ENCODE measurements at regions not wholly inside any gene's neighbourhood (a gene's known extent, or its start where the extent isn't known, plus 50 kb on each side); places are given as distances from the start of the nearest gene placed in this dataset.

GRCh38 chr2:183964565-183964964, 633.8 kb upstream of the ZNF804A start:
- in situ Hi-C loops (cut with MboI): no loop called here
- WGBS (ENCODE audit: insufficient coverage, low coverage, missing lambda C conversion rate): 0% methylated on average over 1 of the region's 1 CpG
- TF ChIP-seq HNRNPL (IDR thresholded peaks at IDR 0.05; ENCODE audit: low read depth, low read length) (no peak), NFIC (IDR thresholded peaks at IDR 0.05) (no peak), TCF15 (CRISPR knock-in tag; IDR thresholded peaks at IDR 0.05) (no peak), SIN3A (IDR thresholded peaks at IDR 0.05; ENCODE audit: borderline replicate concordance in 2 of 2, control insufficient read depth in 1 of 2, low read depth in 2 of 2, low read length in 2 of 2) (no peak), PRPF4 (IDR thresholded peaks at IDR 0.05; ENCODE audit: insufficient read depth, low read depth, low read length, poor library complexity, severe bottlenecking) (no peak), KDM1A (IDR thresholded peaks at IDR 0.05) (no peak), MAZ (CRISPR knock-in tag; conservative IDR thresholded peaks at IDR 0.05 in 1 of 2, IDR thresholded peaks at IDR 0.05 in 1 of 2) (no peak), ZNF277 (CRISPR knock-in tag; IDR thresholded peaks at IDR 0.05; ENCODE audit: borderline replicate concordance) (no peak), SMARCB1 (IDR thresholded peaks at IDR 0.05; ENCODE audit: insufficient read length, low read depth) (no peak), BCLAF1 (IDR thresholded peaks at IDR 0.05; ENCODE audit: borderline replicate concordance in 1 of 2, control insufficient read depth in 1 of 2, low read depth in 2 of 2, low read length in 1 of 2) (no peak), FOXP1 (CRISPR knock-in tag; IDR thresholded peaks at IDR 0.05) (no peak), ZNF785 (CRISPR knock-in tag; IDR thresholded peaks at IDR 0.05) (no peak), XRCC3 (IDR thresholded peaks at IDR 0.05) (no peak), PTRF (tag; IDR thresholded peaks at IDR 0.05) (no peak), ARID3A (IDR thresholded peaks at IDR 0.05; ENCODE audit: borderline replicate concordance, low read depth, low read length) (no peak), SNRNP70 (optimal IDR thresholded peaks at IDR 0.05; ENCODE audit: low read depth, low read length) (no peak)

More at GRCh38 chr2:183964565-183964964, 633.8 kb upstream of the ZNF804A start:
- DNase-seq (ENCODE audit: extremely low read depth in 1 of 4, low spot score in 3 of 4): no peak
- ChIA-PET POLR2A (no interaction called here), CTCF (ENCODE audit: low intra/inter-chr PET ratio) (no interaction called here)
- Histone ChIP-seq H3K4me3 (no peak overlapping the region), H3K4me1 (replicated peaks in 1 of 2; ENCODE audit: control insufficient read depth in 2 of 2, insufficient read depth in 2 of 2, low read length in 2 of 2) (no peaks in the 10 kb centered on the region), H3K9ac (ENCODE audit: insufficient read depth in 1 of 2, low read depth in 2 of 2, low read length in 2 of 2) (no peak overlapping the region), H3K79me2 (ENCODE audit: control insufficient read depth, insufficient read depth, low read length) (no peaks in the 10 kb centered on the region), H3K9me3 (replicated peaks; ENCODE audit: control insufficient read depth, insufficient read depth, low read depth, low read length) (no peaks in the 10 kb centered on the region; the same call in 1 of the 2 replicates), H3K4me2 (ENCODE audit: insufficient read depth, low read length) (no peak overlapping the region), H4K20me1 (replicated peaks; ENCODE audit: control insufficient read depth, insufficient read depth, low read length) (no peaks in the 10 kb centered on the region), H3K27ac (ENCODE audit: extremely low read depth, low read depth, low read length) (no peak overlapping the region), H2AFZ (ENCODE audit: low read depth, low read length) (no peak overlapping the region), H3K27me3 (ENCODE audit: control insufficient read depth in 2 of 2, insufficient read depth in 2 of 2, low read length in 2 of 2) (no peaks in the 10 kb centered on the region), H3K9me1 (ENCODE audit: control insufficient read depth, insufficient read depth, low read length) (no peaks in the 10 kb centered on the region), H3K36me3 (ENCODE audit: control insufficient read depth, insufficient read depth, low read length) (no peaks in the 10 kb centered on the region)
- ATAC-seq: no peak
- intact Hi-C loops (cut with micrococcal nuclease): no loop called here
- no TSS peak for BruUV-seq (replicated peaks)
- no peak for FAIRE-seq
